Loucy (cell line): ENCODE measurements at regions not wholly inside any gene's neighbourhood (a gene's known extent, or its start where the extent isn't known, plus 50 kb on each side); places are given as distances from the start of the nearest gene placed in this dataset.

Source experiments
- CTCF ChIP-seq: fragments of 200-600 bp; sonication (generic); conservative IDR thresholded peaks from 2 replicates; pipeline ENCODE4 v1.5.1; 2014; ENCODE audit warnings: mild to moderate bottlenecking, antibody characterized with exemption, low read length
- EZH2phosphoT487 ChIP-seq: fragments of 200-600 bp; IDR thresholded peaks from 2 replicates; pipeline ENCODE4 v1.6.1; 2018; ENCODE audit warnings: antibody characterized with exemption, mild to moderate bottlenecking, moderate library complexity, borderline replicate concordance

DNA sequence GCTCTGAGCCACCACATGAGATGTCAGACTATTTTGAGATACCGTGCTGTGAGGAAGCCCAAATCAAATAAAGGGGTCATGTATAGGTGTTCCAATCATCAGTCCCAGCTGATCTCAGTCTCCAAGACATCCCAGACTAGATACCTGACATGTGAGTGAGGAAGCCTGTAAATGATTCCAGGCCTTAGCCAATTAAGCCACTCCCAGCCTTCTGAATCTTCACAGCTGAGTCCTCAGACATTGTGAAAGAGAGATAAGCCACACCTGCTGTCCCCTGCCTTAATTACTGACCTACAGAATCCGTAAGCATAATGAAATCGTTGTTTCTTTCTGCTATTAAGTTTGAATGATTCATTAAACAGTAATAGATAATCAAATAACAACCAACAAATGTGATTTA is 671.4 kb downstream of the ZNF674 start:
- no peak for TF ChIP-seq CTCF
- TF ChIP-seq EZH2phosphoT487: no peak
